ENCODE measurements at regions not wholly inside any gene's neighbourhood (a gene's known extent, or its start where the extent isn't known, plus 50 kb on each side); places are given as distances from the start of the nearest gene placed in this dataset.

- no peaks in the 10 kb centered on the region for H3K27me3 ChIP-seq (ENCODE audit: insufficient read depth, low read length)
- no peak overlapping the region for H3K4ac ChIP-seq (ENCODE audit: low read depth, low read length)
- H4K12ac ChIP-seq (ENCODE audit: low read depth, low read length): no peak overlapping the region
- no peak overlapping the region for H3K14ac ChIP-seq (ENCODE audit: low read length)
- H2BK5ac ChIP-seq (ENCODE audit: low read depth, low read length, poor library complexity): no peak overlapping the region
- no peaks in the 10 kb centered on the region for H3K4me1 ChIP-seq (ENCODE audit: control insufficient read depth in 1 of 2, insufficient read depth in 2 of 2, low read length in 2 of 2)
- H3K4me3 ChIP-seq (ENCODE audit: low read depth, low read length): no peak overlapping the region
- H4K91ac ChIP-seq (ENCODE audit: low read depth, low read length): no peak overlapping the region
- H2BK12ac ChIP-seq (ENCODE audit: low read length): no peak overlapping the region
- H4K8ac ChIP-seq (ENCODE audit: low read depth, low read length): no peak overlapping the region
- no peak overlapping the region for H2AK5ac ChIP-seq (ENCODE audit: low read length)
- no peak overlapping the region for H3K18ac ChIP-seq (ENCODE audit: low read length)
- H3K79me2 ChIP-seq (ENCODE audit: control insufficient read depth, insufficient read depth, low read length, poor library complexity): no peaks in the 10 kb centered on the region
- H3K9ac ChIP-seq (ENCODE audit: low read length): no peak overlapping the region
- H3K9me3 ChIP-seq (ENCODE audit: insufficient read depth, low read depth, low read length): no peaks in the 10 kb centered on the region
- no peaks in the 10 kb centered on the region for H3K36me3 ChIP-seq (ENCODE audit: control insufficient read depth in 1 of 2, insufficient read depth in 2 of 2, low read length in 2 of 2)
- H2BK120ac ChIP-seq (ENCODE audit: insufficient read depth, low read length, poor library complexity): no peak overlapping the region
- H3K27ac ChIP-seq (ENCODE audit: low read depth, low read length): no peak overlapping the region
- H3K23ac ChIP-seq (ENCODE audit: low read length): no peak overlapping the region
- H2AFZ ChIP-seq (ENCODE audit: insufficient read depth, low read length, poor library complexity): no peak overlapping the region
- no CpG with 5 or more reads among the region's 8 CpGs for WGBS (ENCODE audit: extremely low coverage, insufficient coverage, insufficient read length)
- no peak for DNase-seq
- no peaks in the 10 kb centered on the region for H3K79me1 ChIP-seq (ENCODE audit: low read length)
- no peak overlapping the region for H3K4me2 ChIP-seq (ENCODE audit: low read length)
Observed at GRCh38 chr10:8725343-8725742, 670.9 kb downstream of the GATA3 start.

GRCh38 chr10:8726084-8726778 is 671.7 kb downstream of the GATA3 start:
- no CpG with 5 or more reads among the region's 3 CpGs for WGBS (ENCODE audit: extremely low coverage, insufficient coverage, insufficient read length)
- Histone ChIP-seq H3K79me1 (ENCODE audit: low read length) (no peaks in the 10 kb centered on the region), H2BK12ac (ENCODE audit: low read length) (no peak overlapping the region), H3K27ac (ENCODE audit: low read depth, low read length) (no peak overlapping the region), H4K8ac (ENCODE audit: low read depth, low read length) (no peak overlapping the region), H2BK120ac (ENCODE audit: insufficient read depth, low read length, poor library complexity) (no peak overlapping the region), H3K23ac (ENCODE audit: low read length) (no peak overlapping the region), H2BK5ac (ENCODE audit: low read depth, low read length, poor library complexity) (no peak overlapping the region), H4K12ac (ENCODE audit: low read depth, low read length) (no peak overlapping the region), H3K18ac (ENCODE audit: low read length) (no peak overlapping the region), H3K14ac (ENCODE audit: low read length) (no peak overlapping the region), H2AFZ (ENCODE audit: insufficient read depth, low read length, poor library complexity) (no peak overlapping the region), H3K4me2 (ENCODE audit: low read length) (no peak overlapping the region), H3K9ac (ENCODE audit: low read length) (no peak overlapping the region), H3K4ac (ENCODE audit: low read depth, low read length) (no peak overlapping the region), H3K4me3 (ENCODE audit: low read depth, low read length) (no peak overlapping the region), H2AK5ac (ENCODE audit: low read length) (no peak overlapping the region), H3K79me2 (ENCODE audit: control insufficient read depth, insufficient read depth, low read length, poor library complexity) (no peaks in the 10 kb centered on the region), H3K27me3 (ENCODE audit: insufficient read depth, low read length) (no peaks in the 10 kb centered on the region), H3K9me3 (ENCODE audit: insufficient read depth, low read depth, low read length) (no peaks in the 10 kb centered on the region), H4K91ac (ENCODE audit: low read depth, low read length) (no peak overlapping the region), H3K4me1 (ENCODE audit: control insufficient read depth in 1 of 2, insufficient read depth in 2 of 2, low read length in 2 of 2) (peaks cover 3 to 4% of the 10 kb centered on the region in 2 experiments), H3K36me3 (ENCODE audit: control insufficient read depth in 1 of 2, insufficient read depth in 2 of 2, low read length in 2 of 2) (no peaks in the 10 kb centered on the region)
- DNase-seq: no peak

DNA sequence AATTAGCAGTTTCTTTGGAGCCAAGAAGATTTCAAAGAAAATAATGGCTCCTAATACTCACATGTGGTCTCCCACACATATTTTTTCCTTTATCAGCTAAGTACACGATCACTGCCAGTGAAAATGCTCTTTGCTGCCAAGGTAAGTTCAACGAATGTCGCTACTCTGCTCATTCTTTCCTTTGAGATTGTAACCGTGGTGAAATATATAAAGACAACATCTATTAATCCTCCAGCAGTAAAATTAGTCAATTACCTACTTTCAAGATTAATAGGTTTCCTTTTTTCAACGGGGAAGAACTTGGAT is 672.2 kb downstream of the GATA3 start:
- no peak overlapping the region for H3K27ac ChIP-seq (ENCODE audit: low read depth, low read length)
- no peak overlapping the region for H2AFZ ChIP-seq (ENCODE audit: insufficient read depth, low read length, poor library complexity)

DNA sequence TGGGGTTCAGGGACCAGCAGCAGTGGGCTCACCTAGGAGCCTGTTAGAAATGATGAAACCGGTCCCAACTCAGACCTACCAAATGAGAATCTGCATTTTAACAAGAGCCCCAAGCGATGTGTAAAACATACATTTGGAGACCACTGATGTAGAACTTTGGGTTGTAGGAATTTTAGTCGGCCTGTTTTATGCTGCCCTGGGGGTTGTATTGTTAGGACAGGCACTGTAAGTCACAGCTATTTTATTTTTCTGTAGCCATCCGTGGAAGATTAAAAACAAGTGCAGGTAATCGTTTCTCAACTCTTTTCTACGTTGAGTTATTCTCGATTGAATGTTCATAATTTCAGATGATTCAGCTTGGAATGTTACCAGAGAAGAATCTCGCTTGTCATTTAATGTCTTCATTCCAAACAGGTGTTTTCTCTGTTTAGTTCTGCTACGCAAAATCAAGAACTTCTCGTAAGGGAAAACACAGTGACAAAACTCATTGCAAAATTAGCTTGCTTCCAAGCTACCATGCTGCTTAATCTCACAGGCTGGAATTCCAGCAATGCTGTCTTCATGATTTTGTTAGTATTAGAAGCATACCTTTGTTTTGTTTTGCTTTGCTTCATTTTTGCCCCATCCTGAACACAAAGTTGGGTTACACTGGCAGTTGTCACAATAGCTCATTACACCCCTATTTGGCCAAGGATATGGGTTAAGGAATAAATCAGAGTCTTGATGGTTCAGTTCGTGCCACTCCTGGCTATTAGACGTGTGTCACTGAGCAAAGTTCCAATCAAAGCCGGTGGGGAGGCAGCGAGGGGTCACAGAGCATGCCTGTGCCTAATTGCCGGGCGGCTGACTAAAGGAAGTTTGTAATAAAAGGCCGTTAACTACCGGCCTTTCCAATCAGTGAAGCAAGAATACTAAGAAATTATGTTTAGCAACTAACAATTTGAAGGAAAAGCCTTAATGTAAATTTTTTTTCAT is 676.9 kb downstream of the GATA3 start:
- Histone ChIP-seq H2BK120ac (ENCODE audit: insufficient read depth, low read length, poor library complexity) (peak overlapping the region; percentile 33), H3K4me1 (ENCODE audit: control insufficient read depth in 1 of 2, insufficient read depth in 2 of 2, low read length in 2 of 2) (peaks cover 6 to 8% of the 10 kb centered on the region in 2 experiments), H2AK5ac (ENCODE audit: low read length) (peak overlapping the region; percentile 62), H3K18ac (ENCODE audit: low read length) (no peak overlapping the region), H3K9ac (ENCODE audit: low read length) (no peak overlapping the region), H3K4me3 (ENCODE audit: low read depth, low read length) (no peak overlapping the region), H3K79me2 (ENCODE audit: control insufficient read depth, insufficient read depth, low read length, poor library complexity) (no peaks in the 10 kb centered on the region), H4K91ac (ENCODE audit: low read depth, low read length) (no peak overlapping the region), H3K4ac (ENCODE audit: low read depth, low read length) (no peak overlapping the region), H4K8ac (ENCODE audit: low read depth, low read length) (no peak overlapping the region), H3K4me2 (ENCODE audit: low read length) (peak overlapping the region; percentile 7), H2BK5ac (ENCODE audit: low read depth, low read length, poor library complexity) (peak overlapping the region; percentile 31), H3K14ac (ENCODE audit: low read length) (peak overlapping the region; percentile 56), H3K23ac (ENCODE audit: low read length) (no peak overlapping the region), H3K9me3 (ENCODE audit: insufficient read depth, low read depth, low read length) (no peaks in the 10 kb centered on the region), H3K79me1 (ENCODE audit: low read length) (no peaks in the 10 kb centered on the region), H3K27ac (ENCODE audit: low read depth, low read length) (no peak overlapping the region), H2AFZ (ENCODE audit: insufficient read depth, low read length, poor library complexity) (no peak overlapping the region), H3K36me3 (ENCODE audit: control insufficient read depth in 1 of 2, insufficient read depth in 2 of 2, low read length in 2 of 2) (no peaks in the 10 kb centered on the region), H3K27me3 (ENCODE audit: insufficient read depth, low read length) (no peaks in the 10 kb centered on the region), H2BK12ac (ENCODE audit: low read length) (peak overlapping the region; percentile 58), H4K12ac (ENCODE audit: low read depth, low read length) (no peak overlapping the region)
- peak; percentile 22 to 92 for DNase-seq
- WGBS (ENCODE audit: extremely low coverage, insufficient coverage, insufficient read length): no CpG with 5 or more reads among the region's 18 CpGs

More for the DNA sequence above, 672.2 kb downstream of the GATA3 start:
- Histone ChIP-seq H3K9me3 (ENCODE audit: insufficient read depth, low read depth, low read length) (no peaks in the 10 kb centered on the region), H2BK120ac (ENCODE audit: insufficient read depth, low read length, poor library complexity) (no peak overlapping the region), H3K4me2 (ENCODE audit: low read length) (no peak overlapping the region), H2BK12ac (ENCODE audit: low read length) (no peak overlapping the region), H3K79me1 (ENCODE audit: low read length) (no peaks in the 10 kb centered on the region), H2AK5ac (ENCODE audit: low read length) (no peak overlapping the region), H3K4me1 (ENCODE audit: control insufficient read depth in 1 of 2, insufficient read depth in 2 of 2, low read length in 2 of 2) (peaks cover 5 to 7% of the 10 kb centered on the region in 2 experiments), H3K27me3 (ENCODE audit: insufficient read depth, low read length) (no peaks in the 10 kb centered on the region), H3K14ac (ENCODE audit: low read length) (no peak overlapping the region), H4K91ac (ENCODE audit: low read depth, low read length) (no peak overlapping the region), H2BK5ac (ENCODE audit: low read depth, low read length, poor library complexity) (no peak overlapping the region), H4K8ac (ENCODE audit: low read depth, low read length) (no peak overlapping the region), H3K4me3 (ENCODE audit: low read depth, low read length) (no peak overlapping the region), H3K18ac (ENCODE audit: low read length) (no peak overlapping the region), H3K79me2 (ENCODE audit: control insufficient read depth, insufficient read depth, low read length, poor library complexity) (no peaks in the 10 kb centered on the region), H3K23ac (ENCODE audit: low read length) (no peak overlapping the region), H4K12ac (ENCODE audit: low read depth, low read length) (no peak overlapping the region), H3K4ac (ENCODE audit: low read depth, low read length) (no peak overlapping the region), H3K9ac (ENCODE audit: low read length) (no peak overlapping the region), H3K36me3 (ENCODE audit: control insufficient read depth in 1 of 2, insufficient read depth in 2 of 2, low read length in 2 of 2) (no peaks in the 10 kb centered on the region)
- no peak for DNase-seq
- WGBS (ENCODE audit: extremely low coverage, insufficient coverage, insufficient read length): no CpG with 5 or more reads among the region's 5 CpGs
